Kasumi-1 (cell line): ENCODE measurements at regions not wholly inside any gene's neighbourhood (a gene's known extent, or its start where the extent isn't known, plus 50 kb on each side); places are given as distances from the start of the nearest gene placed in this dataset.
"Not testable (repeated sequence)": the region's sequence is repeated elsewhere in the genome, so short reads cannot be mapped to it uniquely, and the experiment has no call there.

Experiments used
- DNase-seq, 2 experiments: peaks; one replicate each; lab custom pipeline; 2025; lab: John Stamatoyannopoulos, UW

- DNase-seq = no peak
Observed at GRCh38 chr4:57877047-57877458, 766.9 kb upstream of the IGFBP7 start.

- no peak for DNase-seq
Observed at GRCh38 chr4:57875829-57876392, 765.7 kb upstream of the IGFBP7 start.

GRCh38 chr4:57866468-57867171 is 756.4 kb upstream of the IGFBP7 start:
- no peak for DNase-seq

- no peak for DNase-seq
Observed at GRCh38 chr4:57865264-57865663, 755.1 kb upstream of the IGFBP7 start.

GRCh38 chr4:57854748-57855147 is 744.6 kb upstream of the IGFBP7 start:
- DNase-seq = peak in 1 of 2 experiments; percentile 28

- DNase-seq = no peak
Observed at GRCh38 chr4:57850141-57850540, 740.0 kb upstream of the IGFBP7 start.

GRCh38 chr4:57832083-57832482 is 721.9 kb upstream of the IGFBP7 start:
- DNase-seq = no peak

- no peak for DNase-seq
Observed at GRCh38 chr4:57789666-57790065, 679.5 kb upstream of the IGFBP7 start.

GRCh38 chr4:57777876-57778275 is 667.7 kb upstream of the IGFBP7 start:
- no peak for DNase-seq

GRCh38 chr4:57774681-57775080 is 664.5 kb upstream of the IGFBP7 start:
- no peak for DNase-seq

- DNase-seq = no peak
Observed at GRCh38 chr4:57774171-57774570, 664.0 kb upstream of the IGFBP7 start.

- no peak for DNase-seq
Observed at GRCh38 chr4:57766341-57766740, 656.2 kb upstream of the IGFBP7 start.

GRCh38 chr4:57764856-57765255 is 654.7 kb upstream of the IGFBP7 start:
- no peak for DNase-seq

- DNase-seq = peak in 1 of 2 experiments; percentile 41
Observed at GRCh38 chr4:57763070-57763469, 652.9 kb upstream of the IGFBP7 start.

- no peak for DNase-seq
Observed at GRCh38 chr4:57740625-57741190, 630.5 kb upstream of the IGFBP7 start.

- no peak for DNase-seq
Observed at GRCh38 chr4:57736781-57737180, 626.6 kb upstream of the IGFBP7 start.

GRCh38 chr4:57734104-57734670 is 624.0 kb upstream of the IGFBP7 start:
- no peak for DNase-seq

- not testable (repeated sequence) for DNase-seq
Observed at GRCh38 chr4:57729775-57730570, 619.8 kb upstream of the IGFBP7 start.

- DNase-seq = no peak
Observed at GRCh38 chr4:57726154-57726553, 616.0 kb upstream of the IGFBP7 start.

GRCh38 chr4:57719456-57719855 is 609.3 kb upstream of the IGFBP7 start:
- DNase-seq = no peak

- not testable (repeated sequence) for DNase-seq
Observed at GRCh38 chr4:57714313-57714712, 604.1 kb upstream of the IGFBP7 start.

GRCh38 chr4:57710053-57710452 is 599.9 kb upstream of the IGFBP7 start:
- no peak for DNase-seq
